Muscle of arm (tissue), 1 donor: ENCODE measurements at regions not wholly inside any gene's neighbourhood (a gene's known extent, or its start where the extent isn't known, plus 50 kb on each side); places are given as distances from the start of the nearest gene placed in this dataset.

Experiments
- DNase-seq: peaks from one replicate; pipeline ENCODE4 v3.0.0-alpha.2; 2013

- no peak for DNase-seq
Measured at GRCh38 chr6:56864171-56864616, 90.7 kb upstream of the BEND6 start.

GRCh38 chr6:56863366-56863765 is 91.5 kb upstream of the BEND6 start:
- DNase-seq: no peak

GRCh38 chr6:56862415-56863175 is 92.3 kb upstream of the BEND6 start:
- no peak for DNase-seq

- DNase-seq: no peak
Measured at GRCh38 chr6:56860475-56860874, 94.4 kb upstream of the BEND6 start.

GRCh38 chr6:56856036-56856580 is 98.8 kb upstream of the BEND6 start:
- DNase-seq: no peak

- no peak for DNase-seq
Measured at GRCh38 chr6:56854086-56854485, 100.8 kb upstream of the BEND6 start.

- no peak for DNase-seq
Measured at GRCh38 chr6:56853541-56853940, 101.4 kb upstream of the BEND6 start.

- no peak for DNase-seq
Measured at GRCh38 chr6:56852260-56853010, 102.5 kb upstream of the BEND6 start.

GRCh38 chr6:56851541-56852259 is 103.2 kb upstream of the BEND6 start:
- peak; percentile 83 for DNase-seq

- peak; percentile 35 for DNase-seq
Measured at GRCh38 chr6:56851074-56851473, 103.8 kb upstream of the BEND6 start.

GRCh38 chr6:56850626-56851025 is 104.3 kb upstream of the BEND6 start:
- no peak for DNase-seq

GRCh38 chr6:56849896-56850295 is 105.0 kb upstream of the BEND6 start:
- no peak for DNase-seq

- no peak for DNase-seq
Measured at GRCh38 chr6:56848105-56848504, 106.8 kb upstream of the BEND6 start.

GRCh38 chr6:56845032-56845431 is 109.9 kb upstream of the BEND6 start:
- DNase-seq: no peak

- DNase-seq: peak; percentile 70
Measured at GRCh38 chr6:56843476-56844349, 111.2 kb upstream of the BEND6 start.

- DNase-seq: peak; percentile 46
Measured at GRCh38 chr6:56842686-56843475, 112.0 kb upstream of the BEND6 start.

GRCh38 chr6:56841751-56842150 is 113.2 kb upstream of the BEND6 start:
- peak; percentile 9 for DNase-seq

GRCh38 chr6:56841381-56841749 is 113.5 kb upstream of the BEND6 start:
- DNase-seq: no peak

- DNase-seq: peak; percentile 78
Measured at GRCh38 chr6:56840467-56841380, 114.2 kb upstream of the BEND6 start.
